NCI-H146 (cell line): ENCODE measurements at regions not wholly inside any gene's neighbourhood (a gene's known extent, or its start where the extent isn't known, plus 50 kb on each side); places are given as distances from the start of the nearest gene placed in this dataset.

Experiments
- DNase-seq: peaks from one replicate; lab custom pipeline; 2025; lab: John Stamatoyannopoulos, UW

DNA sequence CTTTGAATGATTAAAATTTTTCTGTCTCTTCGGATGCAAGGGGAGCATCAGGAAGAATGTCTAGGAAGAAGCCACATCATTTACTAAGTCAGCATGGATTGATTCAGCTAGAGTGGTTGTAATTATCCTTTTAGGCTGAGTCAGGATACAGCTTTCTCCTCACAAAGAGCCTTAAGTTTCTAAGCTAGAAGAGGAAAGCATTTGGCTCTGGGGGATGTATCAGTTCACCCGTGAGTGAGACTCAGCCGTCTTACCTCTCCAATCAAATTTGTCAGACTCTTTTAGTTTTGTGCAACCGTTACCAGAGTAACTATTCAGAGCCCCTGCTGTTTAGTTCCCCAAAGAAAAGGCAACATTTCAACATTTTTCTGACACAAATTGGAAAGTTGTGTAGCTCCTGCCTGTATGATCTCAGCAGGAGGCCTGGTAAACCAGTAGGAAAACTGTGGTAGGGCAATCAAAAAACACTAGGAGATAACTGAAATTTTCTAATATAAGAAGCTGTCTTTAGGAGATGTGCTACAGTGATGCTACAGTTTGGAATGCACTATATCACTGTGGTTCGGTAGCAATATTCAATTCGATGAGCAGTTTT lies 432.4 kb upstream of the LUZP2 start:
- no peak for DNase-seq

DNA sequence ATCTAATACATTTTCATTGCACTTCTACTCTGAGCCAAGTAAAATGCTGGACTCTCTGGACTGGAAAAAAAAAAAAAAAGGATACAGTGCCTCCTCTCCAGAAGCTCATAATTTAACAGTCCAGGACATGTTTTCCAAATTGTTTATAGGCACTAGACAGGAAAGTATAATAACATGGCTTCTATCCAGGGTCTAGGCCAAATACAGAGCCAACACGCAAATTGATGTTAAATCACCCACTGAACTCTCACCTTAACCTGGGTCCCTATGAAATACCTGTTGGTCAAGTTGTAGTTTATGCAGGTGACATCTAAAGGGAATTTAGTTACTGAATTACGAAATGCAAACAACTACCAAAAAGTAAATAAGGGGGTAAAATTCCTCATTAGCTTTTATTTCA lies 428.7 kb upstream of the LUZP2 start:
- DNase-seq, result no peak

DNA sequence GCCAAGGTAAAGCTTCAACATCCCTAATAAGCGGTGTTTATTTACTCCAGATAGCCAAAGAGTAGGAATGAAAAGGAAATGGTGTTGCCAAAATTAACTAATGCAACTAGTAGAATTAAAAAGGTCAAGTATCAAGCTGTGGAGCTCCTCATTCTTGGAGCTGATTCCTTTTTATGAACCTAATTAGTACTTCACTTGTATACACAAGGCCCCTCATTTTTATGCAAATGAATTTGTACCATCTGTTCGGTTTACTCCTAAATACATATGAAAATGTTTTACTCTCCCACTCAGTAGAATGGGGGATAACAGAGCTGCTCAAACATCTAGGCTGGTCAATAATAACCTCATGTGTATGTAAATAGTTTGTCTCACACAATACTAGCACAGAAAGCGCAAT lies 426.4 kb upstream of the LUZP2 start:
- no peak for DNase-seq

DNA sequence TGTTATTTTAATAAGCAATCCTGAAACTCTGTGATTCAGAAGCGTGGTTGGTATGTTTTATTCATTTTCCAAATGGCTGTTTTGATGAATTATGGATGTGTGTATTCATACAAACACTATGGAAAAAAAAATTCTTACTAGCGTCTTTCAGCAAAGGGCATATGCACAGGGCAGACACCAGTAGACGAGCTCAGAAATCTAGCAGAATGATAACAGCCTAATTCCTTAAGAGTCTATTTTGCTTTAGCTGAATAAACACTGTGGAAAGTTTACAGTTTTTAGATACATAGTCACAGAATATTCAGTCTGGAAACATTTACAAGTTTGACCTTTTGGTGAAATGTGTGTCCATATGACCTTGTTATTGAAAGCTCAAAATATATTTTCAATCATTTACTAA lies 418.8 kb upstream of the LUZP2 start:
- no peak for DNase-seq

DNA sequence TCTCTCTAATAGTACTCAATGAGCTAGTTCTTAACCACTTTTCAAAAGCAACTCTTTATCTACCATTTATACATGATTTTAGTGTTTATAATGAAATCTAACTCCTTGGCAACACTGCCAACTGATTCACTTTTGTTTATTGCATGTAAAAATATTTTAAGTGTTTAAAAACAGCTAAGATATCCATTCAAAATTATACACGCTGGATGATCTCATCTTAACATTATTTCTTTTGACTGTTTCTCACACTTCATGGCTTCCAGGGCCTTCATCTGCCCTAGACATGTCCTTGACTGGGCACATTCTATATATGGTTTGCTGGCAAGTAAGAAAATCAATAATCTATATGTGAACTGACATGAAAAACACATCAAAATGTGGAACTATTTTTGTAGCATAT lies 414.6 kb upstream of the LUZP2 start:
- no peak for DNase-seq

DNA sequence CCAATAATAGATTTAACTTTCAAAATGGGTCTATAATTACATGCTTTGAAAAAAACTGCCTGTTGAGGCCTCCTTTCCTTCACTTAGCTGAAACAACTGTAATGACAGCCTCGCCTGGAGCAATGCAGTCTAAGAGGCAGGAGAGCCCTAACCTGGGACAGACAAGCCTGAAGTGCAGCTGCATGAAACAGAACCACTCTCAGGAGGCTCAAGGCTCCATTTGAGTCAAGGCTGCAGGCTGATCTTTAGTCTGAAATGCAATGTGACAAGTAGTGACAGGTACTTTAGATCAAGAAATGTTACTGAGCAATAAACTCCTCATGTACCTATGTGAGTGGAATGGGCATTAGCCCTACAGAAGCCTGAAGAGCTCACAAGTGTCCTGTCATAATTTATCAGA lies 414.0 kb upstream of the LUZP2 start:
- no peak for DNase-seq

DNA sequence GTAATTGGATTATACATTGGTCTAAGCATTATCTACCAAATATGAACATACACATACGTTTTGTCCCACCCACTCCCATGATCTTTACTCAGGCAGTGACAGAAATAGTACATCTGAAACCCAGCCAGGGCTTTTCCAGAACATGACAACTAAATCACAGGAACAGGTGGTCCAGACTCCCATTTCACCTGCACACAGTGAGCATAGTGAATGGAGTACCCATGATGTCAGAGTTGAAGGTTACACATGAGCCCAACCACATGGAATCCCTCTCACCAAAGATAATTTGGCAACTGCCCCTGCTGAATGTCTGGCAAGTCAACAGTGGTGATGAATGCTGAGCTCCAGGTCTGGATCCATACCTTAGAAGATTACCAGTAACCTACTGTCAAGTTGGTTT lies 411.9 kb upstream of the LUZP2 start:
- DNase-seq, result no peak

DNA sequence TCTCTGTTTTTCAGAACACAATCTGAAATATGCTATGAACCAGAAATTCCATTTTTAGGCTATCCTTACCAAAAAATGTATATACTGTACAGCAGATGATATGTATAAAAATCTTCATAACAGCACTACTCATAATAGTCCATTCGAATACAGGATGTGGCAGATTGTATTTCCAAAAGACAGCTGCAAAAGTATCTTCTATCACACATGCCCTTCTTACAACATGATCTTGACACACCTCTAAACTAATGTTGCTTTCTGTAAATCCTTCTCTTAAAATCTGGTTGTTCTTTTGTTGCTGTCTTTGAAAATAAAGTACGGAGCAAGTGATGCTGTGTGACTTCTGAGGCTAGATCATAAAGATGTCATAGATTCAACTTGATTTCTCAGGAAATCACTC lies 409.9 kb upstream of the LUZP2 start:
- DNase-seq, result no peak

DNA sequence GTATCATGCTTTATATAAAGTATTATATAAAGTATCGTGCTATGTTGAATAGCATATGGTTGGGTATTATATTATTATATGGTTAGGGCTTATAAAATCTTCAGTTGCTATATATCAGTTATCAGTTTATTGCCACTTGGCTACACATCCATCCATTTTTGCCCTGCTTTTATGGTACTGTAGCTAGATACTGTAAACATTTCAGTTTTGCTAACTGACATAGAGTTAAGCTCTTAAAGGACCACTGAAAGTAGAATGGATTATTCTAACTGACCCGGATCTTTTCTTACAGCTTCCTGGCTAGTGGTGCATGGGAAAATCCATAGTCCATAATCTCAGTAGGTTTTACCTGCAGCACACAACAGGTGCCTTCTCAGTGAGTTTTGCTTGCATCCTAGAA lies 405.3 kb upstream of the LUZP2 start:
- no peak for DNase-seq

DNA sequence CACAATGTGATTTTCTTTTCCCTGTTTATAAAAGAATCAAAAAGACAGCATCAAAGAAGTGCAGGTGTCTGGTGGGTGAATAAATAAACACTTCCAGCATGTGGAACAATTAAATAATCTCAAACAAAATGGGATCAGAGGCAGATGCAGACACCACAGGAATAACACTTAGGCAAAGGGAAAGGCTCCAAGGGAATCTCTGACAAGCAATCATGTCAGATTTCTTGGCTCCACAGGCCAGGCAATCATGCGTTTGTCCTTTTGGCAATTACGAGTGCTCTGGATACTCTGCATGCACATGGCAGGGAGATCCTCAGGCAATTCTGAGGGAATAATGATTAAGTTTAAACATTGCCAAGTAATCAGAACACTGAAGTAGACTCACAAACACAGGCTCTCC lies 403.5 kb upstream of the LUZP2 start:
- DNase-seq, result no peak

DNA sequence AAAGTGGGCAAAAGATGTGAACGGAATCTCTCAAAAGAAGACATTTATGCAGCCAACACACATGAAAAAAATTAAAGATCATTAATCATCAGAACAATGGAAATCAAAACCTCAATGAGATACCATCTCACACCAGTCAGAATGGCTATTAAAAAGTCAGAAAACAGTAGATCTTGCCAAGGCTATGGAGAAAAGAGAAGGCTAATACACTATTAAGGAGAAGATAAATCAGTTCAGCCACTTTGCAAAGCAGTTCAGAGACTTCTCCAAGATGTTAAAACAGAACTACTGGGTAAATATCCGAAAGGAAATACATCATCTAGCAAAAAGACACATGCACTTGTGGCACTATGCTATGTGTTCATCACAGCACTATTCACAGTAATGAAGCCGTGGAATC lies 388.2 kb upstream of the LUZP2 start:
- DNase-seq, result no peak

DNA sequence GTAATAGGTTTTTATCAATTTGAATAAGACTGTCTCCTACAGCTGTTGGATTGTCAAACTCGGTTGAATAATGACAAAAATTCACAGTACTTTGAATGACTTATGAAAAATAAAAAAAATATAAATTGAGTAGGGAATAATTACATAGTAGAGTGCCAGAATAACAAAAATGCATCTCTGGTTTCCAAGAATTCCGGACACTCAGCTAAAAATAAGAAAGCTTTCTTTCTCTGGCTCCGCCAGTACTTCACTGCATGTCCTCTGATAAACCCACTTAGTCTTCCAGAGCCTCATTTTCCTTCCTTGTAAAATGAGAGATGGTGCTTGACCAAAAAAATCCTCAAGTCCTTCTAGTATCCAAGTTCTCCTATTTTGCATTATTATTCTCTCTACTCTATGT lies 374.6 kb upstream of the LUZP2 start:
- DNase-seq, result no peak

DNA sequence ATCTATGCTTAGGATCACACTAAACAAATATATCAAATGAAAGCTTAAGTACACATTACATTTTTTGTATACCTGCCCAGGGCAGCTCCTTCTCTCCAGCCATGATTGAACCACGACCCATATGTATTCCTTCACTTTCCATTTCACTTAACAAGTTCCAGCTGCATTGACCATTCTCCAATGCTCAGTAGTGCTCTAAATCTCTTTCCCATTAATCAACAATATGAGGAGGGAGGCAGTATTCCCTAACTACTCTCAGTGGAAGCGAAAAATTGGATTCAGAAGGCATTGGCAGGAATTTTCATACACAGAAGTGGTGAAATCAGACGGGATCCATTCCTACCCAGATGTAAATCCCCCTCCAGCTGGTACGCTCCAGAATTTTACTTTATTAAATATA lies 372.0 kb upstream of the LUZP2 start:
- no peak for DNase-seq

DNA sequence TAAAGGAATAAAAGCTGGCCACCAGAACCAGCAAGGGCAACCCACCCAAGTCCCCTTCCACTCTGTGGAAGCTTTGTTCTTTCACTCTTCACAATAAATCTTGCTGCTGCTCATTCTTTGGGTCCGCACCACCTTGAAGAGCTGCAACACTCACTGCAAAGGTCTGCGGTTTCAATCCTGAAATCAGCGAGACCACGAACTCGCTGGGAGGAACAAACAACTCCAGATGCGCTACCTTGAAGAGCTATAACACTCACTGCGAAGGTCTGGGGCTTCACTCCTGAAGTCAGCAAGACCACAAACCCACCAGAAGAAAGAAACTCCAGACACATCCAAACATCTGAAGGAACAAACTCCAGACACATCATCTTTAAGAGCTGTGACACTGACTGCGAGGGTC lies 365.2 kb upstream of the LUZP2 start:
- DNase-seq, result no peak

DNA sequence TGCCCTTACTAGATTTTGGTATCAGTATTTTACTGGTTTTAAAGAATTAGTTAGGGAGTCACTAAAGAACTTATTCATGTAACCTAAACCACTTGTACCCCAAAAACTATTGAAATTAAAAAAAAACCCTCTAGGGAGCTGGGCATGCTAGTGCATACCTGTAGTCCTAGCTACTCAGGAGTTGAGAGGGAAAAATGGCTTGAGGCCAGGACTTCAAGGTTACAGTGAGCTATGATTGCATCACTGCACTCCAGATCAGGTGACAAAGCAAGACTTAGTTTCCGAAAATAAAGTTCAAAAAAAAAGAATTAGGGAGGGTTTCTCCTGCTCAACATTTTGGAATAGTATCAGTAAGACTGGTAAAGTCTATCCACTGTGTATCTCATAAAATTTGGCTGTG lies 364.4 kb upstream of the LUZP2 start:
- DNase-seq, result no peak

DNA sequence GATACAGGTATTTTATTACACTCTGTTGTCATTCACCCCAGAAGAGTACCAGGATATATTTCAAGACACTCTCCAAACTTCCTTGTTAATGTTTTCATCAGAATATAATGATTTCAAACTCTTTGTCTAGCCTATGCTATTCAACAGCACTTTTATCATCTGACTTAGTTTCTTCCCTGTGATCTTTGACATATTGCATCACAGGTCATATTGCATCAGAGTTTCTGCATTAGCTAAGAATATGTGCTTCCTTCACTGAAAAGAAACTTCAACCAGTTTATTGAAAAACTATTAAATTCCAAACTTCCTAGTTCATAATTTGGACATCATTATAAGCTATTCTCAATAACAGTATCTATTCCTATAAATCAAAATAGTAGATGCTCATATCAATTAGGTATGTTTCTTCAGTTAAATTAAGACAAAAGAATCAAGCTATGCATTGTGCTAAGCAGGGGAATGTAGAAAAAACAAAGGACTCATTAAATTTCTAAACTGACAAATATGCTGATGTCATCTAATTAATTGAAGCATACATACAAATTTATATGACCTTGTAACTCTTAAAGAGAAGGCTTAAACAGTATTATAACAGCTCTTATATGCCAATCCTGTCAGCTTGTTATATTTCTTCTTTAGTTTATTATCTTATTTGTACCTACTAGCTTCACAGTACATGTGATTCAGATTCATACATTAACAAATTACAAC lies 361.8 kb upstream of the LUZP2 start:
- DNase-seq, result no peak

DNA sequence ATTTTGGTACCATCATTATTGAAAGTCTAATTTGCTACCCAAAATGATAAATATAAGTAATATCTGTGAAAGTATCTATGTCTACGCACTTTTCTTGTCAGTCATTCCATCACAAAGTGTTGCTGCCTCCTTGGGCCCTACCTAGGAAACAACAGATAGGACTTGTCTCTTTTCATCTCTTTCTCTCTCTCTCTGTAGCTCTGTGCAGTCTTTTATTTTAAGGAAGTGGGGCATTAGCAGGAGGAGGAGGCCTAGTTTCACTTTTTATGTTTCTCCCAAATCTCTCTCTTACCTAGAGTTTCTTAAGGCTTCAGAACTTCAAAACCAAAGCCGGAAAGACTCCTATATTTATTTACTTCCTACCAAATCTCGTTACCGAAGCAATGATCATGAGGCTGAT lies 354.8 kb upstream of the LUZP2 start:
- no peak for DNase-seq

DNA sequence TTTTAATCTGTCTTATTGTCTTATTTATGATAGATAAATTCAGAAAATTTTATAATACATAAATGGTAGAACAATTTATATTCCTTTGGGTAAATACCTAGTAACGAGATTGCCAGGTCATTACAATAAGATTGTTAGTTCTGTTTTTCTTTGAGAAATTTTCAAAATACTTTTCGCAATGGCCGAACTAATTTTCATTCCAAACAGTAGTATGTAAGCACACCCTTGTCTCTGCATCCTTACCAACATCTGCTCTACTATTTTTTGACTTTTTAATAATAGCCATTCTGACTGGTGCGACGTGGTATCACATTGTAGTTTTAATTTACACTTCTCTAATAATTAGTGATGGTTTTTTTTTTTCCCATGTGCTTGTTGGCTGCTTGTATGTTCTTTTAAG lies 351.4 kb upstream of the LUZP2 start:
- no peak for DNase-seq

DNA sequence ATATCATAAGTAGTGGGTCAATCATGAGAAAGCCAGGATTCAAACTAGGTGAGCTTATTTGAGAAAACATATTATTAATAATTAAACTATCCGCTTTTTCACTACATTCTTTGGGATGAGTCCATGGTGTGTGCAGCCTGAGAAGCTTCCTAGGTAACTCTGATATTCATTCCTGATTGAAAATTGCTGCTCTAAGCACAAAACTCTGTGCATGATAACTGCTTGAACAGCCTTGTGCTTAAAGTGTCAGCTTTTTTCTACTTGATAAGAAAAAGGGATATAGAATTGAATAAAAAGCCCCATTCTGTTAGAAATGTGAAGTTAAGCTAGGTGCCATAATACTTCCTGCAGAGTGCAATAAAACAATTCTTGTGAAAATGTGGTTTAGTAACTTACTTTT lies 343.5 kb upstream of the LUZP2 start:
- no peak for DNase-seq

DNA sequence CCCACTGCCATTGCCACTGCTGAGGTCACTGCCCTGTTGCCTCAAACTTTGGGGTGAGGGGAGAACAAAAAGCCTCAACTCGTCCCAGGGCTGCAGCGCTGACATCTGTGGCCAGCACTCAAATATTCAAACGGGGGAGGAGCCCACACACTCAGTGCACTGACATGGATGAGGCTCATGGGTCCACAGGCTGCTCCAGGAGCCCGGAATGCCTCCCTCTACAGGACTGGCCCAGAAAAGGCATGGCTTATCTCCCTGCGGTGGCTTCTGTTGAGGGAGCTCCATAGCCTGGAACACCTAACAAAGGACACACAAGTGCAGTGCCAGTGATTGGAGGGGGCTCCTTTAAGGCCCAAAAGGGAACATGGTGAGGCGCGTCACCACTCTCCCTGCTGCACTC lies 341.1 kb upstream of the LUZP2 start:
- no peak for DNase-seq

DNA sequence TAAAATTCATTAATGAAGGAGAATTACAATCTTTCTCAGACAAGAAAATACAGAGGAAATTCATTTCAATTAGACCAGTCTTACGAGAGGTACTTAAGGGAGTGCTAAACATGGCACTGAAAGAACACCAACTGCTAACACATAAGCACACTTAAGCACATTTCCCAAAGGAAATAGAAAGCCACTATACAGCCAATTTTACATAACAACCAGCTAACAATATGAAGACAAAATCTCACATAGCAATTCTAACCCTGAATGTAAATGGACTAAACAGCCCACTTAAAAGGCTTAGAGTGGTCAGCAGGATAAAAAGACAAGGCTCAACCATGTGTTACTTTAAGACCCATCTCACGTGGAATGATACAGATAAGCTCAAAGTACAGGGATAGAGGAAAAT lies 339.5 kb upstream of the LUZP2 start:
- DNase-seq, result no peak

DNA sequence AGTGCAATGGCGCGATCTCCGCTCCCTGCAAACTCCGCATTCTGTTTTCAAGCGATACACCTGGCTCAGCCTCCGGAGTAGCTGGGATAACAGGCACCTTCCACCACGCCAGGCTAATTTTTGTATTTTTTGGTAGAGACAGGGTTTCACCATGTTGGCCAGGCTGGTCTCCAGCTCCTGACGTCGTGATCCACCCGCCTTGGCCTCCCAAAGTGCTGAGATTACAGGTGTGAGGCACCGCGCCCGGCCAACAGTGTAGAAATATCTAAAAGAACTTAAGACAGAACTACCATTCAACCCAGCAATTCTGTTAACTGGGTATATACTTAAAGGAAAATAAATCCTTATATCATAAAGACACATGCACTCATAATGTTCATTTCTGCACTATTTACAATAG lies 335.3 kb upstream of the LUZP2 start:
- DNase-seq, result no peak

DNA sequence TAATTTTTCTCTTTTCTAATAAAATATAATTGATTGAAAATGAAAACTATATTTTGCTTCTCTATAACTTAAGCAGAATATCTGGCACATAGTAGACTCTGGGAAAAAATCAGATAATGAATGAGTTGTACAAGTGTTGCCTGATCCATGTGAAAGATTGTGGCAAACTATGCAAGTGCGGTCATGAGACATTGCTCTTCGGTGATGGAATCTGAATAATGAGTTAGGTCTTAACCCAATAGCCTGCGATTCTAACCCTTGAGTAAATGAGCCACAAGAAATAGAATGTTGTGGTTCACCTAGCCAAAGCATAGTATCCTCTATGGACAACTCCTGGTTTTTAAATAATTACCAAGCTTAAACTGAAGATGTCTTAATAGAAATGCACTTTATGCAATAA lies 333.7 kb upstream of the LUZP2 start:
- DNase-seq, result no peak

DNA sequence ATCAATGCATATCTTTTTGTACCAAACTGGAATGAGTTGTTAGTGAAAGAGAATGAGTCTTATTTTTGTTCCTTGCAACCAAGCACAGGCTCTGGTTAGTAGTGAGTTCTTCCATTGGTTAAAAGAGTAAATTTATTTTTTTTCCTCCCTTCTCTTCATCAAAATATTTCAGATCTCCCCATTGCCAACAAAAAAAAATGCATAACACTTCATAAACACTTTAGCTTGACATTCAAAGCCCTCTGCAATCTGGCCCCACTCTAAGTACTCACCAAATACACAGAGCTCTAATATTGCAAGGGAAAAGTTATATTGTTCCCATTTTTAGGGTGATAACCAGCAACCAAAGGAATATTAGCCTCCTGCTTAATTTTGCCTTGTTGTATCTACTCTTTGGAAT lies 333.0 kb upstream of the LUZP2 start:
- DNase-seq, result no peak
